Caki2 (cell line): ENCODE measurements at regions not wholly inside any gene's neighbourhood (a gene's known extent, or its start where the extent isn't known, plus 50 kb on each side); places are given as distances from the start of the nearest gene placed in this dataset.

Experiments used
- DNase-seq: peaks from one replicate; pipeline ENCODE4 v3.0.0-alpha.2; 2015; ENCODE audit warnings: low read depth
- in situ Hi-C: cut with HindIII; loops from 2 replicates; pipeline ENCODE4 v1.10.0; 2016; ENCODE audit warnings: low sequenced_read_pairs, low pct_unique_long_range_greater_than_20kb, mixed read lengths

DNA sequence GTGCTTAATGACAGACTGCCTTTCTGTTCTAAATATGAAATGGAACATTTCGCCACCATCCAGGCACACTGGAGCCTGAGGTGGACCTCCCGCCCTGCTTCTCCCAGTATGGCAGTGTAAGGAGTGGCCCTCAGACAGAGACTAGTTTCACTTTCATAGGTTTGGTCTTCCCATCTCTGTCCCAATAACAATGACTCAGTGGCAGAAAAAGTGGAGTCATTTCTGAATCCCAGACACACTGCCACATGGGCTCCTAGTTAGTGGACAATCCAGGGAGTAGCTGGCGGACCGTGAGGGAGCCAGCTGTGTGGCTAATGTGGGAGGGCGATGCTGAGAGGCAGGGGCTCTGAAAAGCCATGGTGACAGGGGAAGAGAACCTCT lies 95.6 kb upstream of the TSPAN2 start:
- DNase-seq = peak; percentile 45
- in situ Hi-C loops = no loop called here

DNA sequence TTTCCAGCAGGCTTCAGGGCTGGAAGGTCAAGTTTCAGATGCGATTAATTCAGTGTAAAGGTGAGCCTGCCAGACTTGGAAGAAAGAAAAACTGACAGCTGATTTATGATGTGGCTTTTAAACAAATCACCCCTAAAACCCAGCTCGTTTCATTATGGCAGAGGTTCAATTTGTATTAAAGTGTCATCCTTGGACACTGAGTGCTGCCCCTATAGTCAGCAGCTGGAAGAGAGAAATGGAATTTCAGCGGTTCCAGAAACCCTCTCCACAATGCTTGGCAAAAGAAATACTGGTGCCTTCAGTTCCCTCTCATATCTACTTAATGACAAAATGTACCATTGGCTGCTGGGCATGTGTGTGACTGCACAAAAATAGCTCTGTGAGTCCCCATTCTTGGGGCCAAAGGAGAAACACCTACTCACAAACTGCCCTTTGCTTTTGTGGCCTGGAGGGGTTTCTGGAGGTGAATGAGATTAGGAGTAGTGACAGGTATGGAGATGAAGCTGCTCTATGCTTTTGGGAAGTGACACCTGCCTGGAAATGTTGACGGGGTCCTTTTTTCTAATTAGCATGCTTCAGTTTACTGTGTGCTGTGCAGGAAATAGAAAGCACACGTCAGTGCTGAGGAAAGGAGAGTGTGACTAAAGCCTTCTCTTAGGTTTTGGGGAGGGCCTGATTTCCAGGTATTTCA lies 95.1 kb upstream of the TSPAN2 start:
- no peak for DNase-seq
- in situ Hi-C loops = no loop called here

DNA sequence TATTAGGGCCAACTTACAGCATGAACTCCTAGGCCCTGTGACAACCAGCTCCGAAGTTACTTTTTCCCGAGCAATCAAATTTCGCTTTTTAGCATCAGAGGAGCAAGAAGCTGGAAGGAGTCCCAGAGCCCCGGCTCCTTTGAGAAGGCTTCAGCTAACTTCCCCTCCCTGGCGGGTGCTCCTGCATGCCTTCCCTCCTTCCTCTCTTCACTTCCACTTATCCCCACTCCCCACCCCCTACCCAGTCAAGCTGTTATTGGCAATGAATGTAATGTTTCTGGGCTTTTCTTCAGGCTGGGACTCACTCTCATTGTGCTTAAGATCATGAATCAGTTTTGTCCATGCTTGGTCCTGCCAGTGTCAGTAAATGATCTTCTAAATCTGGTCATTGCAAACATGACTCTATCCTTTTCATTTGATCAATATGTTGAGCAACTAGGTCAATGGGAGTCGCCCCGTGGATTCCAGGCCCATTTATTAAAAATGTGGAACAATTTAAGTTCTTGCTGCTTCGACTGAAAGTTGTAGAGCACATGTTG lies 94.5 kb upstream of the TSPAN2 start:
- no peak for DNase-seq
- in situ Hi-C loops = no loop called here

DNA sequence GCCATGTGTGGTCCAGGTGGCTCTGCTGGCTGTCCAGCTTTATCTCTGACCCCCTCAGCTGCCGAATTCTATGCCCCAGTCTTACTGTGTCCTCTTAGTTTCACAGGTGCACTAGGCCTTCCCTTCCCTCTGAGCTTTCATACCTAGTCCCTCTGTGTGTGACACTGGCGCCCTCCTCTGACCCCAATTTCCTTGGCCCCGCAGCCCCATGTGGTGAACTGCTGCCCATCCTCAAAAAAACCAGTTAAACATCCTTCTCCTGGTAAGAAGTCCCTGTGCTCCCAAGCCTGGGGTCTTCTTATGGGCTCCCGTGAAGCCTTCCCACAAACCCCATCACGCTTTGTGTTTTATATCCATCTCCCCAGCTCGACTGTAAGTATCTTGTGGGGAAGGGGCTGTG lies 93.9 kb upstream of the TSPAN2 start:
- in situ Hi-C loops = no loop called here

DNA sequence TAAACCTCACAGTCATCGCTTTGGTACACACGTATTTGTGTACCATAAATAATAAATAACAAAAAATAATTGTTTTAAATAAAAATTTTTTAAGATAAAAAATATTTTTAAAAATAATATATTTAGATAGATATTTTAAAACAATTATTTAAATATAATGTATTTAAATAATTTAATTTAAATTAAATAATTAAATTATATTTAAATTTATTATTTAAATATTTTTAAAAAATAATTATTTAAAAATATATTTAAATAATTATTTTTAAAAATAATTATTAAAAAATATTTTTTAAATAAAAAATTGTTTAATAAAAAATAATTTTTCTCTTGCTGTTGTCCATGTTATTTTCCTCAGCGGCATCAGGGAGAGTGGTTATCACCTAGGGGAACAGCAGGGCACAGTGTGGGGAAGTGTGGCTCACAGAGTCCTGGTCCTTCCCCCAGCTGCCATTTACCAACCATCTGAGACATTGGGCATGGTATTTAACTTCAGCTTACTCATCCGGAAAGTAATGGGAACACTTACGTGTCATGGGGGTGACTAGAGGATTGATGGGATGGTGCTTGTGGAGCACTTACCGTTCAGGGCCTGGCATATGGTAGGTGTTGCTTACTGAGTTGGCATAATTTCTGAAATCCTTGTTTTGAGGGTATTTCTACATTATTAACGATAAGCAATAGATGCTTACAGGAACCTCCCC lies 92.9 kb upstream of the TSPAN2 start:
- in situ Hi-C loops = no loop called here
- peak; percentile 66 for DNase-seq

More for the DNA sequence above, 93.9 kb upstream of the TSPAN2 start:
- DNase-seq = no peak

DNA sequence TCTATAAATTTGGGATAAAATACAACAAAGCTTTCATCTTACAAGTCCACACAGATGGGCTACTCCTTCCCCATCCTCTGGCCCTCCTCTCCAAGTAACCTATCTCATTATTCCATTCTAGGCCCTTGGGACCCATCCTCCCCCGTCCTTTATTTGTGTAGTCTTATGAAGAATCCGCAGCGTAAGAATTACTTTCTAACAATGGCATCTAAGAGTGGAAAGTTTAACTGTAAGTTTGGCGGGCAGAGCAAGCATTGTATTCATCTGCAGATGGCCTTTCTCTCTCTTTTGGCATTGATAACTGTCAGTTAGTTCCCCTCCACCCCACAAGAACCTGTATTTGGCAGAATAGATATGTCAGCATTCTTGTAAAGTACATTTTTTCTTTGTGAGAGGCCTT lies 91.9 kb upstream of the TSPAN2 start:
- DNase-seq = no peak
- in situ Hi-C loops = no loop called here

DNA sequence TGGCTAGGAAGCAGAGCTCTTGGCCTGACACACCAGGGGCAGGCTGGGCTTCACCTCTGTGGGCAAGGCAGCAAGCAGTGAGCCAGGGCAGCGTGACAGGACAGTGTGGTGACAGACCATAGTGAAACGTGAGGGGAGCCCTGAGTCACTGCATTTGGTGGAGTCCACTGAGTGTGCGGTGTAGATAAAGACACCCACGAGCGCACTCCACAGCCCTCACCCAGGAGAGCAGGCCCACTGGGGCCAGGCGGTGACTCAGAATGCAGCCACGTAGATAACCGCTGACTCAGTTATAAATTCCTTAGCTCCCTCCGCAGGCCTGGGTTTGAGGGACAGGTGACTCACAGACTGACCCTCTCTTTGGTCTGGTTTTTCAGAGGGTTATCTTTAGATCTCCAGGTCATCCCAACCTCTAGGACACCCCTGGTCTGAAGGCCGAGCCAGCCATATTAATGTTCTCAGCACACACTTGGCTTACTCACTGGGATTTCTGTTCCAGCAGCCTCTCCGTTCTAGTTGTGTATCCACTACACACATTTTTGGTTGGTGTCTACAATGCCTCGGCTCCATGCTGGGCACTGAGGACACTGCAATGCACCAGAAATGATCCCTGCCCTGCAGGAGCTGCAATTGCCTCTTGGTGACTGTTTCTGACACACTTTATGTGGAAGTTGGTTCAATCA lies 90.2 kb upstream of the TSPAN2 start:
- DNase-seq = peak; percentile 93
- in situ Hi-C loops = no loop called here

DNA sequence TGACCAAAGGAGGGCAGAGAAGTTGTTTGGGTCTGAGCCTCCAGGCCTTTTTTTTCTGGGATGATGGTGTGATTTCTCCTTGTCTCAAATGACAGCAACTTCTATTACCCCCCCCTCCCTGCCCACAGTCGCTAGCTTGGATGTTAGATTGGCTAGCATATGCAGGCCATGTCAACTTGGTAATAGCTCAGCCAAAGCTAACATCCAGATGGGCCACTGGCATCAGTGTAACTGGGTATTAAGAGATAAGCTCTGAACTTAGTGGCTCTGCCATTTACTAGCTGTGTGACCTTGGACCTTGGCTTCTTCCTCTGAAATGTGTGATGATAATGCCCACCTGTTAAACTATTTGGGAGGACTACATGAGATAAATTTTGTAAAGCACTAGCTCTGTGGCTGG lies 86.9 kb upstream of the TSPAN2 start:
- in situ Hi-C loops = no loop called here
- DNase-seq = no peak

DNA sequence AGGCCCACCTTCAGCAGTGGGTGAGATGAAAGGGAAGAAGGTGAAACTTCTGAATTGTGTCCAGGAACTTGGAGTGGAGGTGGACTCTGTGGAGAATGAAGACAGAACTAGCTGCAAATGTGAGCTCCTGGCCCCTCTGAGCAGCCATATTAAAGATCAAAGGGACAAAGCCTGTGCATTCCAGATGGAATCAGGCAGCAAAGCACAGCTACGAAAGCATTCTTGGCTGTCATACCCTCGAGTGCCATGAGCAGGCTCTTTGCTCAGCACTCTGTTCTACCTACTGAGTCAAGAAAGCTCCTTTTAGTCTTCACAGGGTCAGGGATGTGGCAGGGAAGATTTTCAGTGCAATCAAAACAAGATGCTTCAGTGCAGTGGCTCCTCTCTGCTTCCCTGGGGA lies 86.3 kb upstream of the TSPAN2 start:
- no peak for DNase-seq
- in situ Hi-C loops = no loop called here

DNA sequence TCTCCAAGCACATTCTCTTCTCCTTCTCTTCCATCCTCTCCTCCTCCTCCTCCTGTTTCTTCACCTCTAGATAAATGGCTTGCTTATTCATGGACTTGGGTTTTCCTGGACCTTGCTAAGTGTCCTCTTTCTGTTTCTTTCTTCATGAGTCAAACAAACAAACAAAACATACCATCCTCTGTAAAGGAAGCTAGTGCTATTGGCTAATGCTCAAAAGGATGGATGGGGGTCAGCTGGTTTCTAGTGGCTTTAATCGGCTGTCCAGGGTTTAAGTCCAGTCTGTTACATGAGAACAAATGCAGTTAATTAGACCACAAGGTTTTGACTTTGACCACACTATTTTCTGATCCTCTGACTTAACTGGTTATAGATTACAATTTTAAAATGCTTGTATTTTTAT lies 83.8 kb upstream of the TSPAN2 start:
- no peak for DNase-seq

DNA sequence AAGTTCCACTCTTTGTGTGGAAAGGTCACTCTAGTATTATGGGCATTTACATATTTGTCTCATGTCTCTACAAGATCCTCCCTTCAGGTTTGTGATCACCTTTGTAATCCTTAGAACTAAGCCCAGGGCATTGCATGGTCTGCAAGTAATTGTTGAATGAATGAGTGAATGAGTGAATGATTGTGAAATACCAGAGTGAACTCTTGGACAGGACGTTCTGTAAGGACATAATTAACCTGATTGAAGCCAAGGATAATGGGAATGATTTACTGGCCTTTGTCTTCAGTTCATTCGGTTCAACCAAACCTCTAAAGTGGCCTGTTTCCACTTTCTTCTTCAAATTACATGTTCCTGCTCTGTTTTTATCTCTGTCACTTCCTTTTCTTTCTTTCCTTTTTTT lies 83.0 kb upstream of the TSPAN2 start:
- no peak for DNase-seq
- in situ Hi-C loops = no loop called here

More for the DNA sequence above, 83.8 kb upstream of the TSPAN2 start:
- in situ Hi-C loops = no loop called here

DNA sequence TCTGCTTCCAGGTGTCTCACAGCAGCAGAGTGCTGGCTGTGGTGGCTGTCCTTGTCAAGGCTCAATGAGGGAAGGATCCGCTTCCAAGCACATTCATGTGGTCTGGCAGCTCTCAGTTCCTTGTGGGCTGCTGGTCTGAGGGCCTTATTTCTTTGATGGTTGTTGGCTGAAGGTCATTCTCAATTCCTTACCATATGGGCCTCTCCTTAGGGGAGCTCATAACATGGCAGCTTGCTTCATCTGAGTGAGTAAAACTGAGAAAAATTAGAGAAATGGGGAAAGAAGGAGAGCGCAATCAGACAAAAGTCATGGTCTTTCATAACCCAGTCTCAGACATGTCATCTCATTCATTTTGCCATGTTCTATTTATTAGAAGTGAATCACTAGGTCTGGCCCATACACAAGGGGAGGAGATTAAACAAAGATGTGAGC lies 81.7 kb upstream of the TSPAN2 start:
- in situ Hi-C loops = no loop called here
- no peak for DNase-seq

DNA sequence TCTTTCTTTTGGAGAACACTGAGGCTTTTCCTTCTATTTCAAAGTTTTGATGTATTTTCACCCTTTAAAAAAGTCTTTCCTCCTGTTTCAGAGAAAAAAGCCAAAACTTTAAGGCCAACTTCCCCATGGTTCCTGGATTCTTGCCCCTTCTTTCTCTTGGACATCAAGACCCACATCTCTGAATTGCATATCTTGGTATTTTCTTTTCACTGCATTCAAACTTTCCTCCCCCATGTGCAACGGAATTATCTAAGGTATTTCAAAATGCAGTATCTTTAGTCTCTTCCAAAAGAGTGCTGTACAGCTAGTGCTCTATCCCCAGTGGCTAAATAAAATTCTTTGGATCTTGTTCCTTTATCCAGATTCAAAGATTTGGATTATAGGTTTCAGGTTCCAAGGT lies 81.1 kb upstream of the TSPAN2 start:
- in situ Hi-C loops = no loop called here
- no peak for DNase-seq

DNA sequence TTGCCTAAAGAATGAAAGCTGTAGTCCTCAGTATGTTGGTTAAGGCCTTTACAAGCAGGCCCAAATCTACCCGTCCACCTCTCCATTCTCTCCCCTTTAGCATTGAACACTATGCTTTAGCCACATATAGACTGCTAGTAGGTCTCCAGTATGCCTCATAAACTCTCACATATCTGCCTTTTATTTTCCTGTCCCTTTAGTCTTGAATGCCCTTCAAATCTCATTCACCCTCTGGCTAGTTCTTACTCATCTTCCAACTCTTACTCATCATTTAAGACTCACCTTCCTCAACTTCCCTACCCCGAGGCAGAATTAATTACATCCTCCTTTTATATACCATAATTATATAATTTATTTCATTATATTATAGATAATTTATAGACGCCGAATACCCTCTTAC lies 78.7 kb upstream of the TSPAN2 start:
- in situ Hi-C loops = no loop called here
- DNase-seq = no peak

DNA sequence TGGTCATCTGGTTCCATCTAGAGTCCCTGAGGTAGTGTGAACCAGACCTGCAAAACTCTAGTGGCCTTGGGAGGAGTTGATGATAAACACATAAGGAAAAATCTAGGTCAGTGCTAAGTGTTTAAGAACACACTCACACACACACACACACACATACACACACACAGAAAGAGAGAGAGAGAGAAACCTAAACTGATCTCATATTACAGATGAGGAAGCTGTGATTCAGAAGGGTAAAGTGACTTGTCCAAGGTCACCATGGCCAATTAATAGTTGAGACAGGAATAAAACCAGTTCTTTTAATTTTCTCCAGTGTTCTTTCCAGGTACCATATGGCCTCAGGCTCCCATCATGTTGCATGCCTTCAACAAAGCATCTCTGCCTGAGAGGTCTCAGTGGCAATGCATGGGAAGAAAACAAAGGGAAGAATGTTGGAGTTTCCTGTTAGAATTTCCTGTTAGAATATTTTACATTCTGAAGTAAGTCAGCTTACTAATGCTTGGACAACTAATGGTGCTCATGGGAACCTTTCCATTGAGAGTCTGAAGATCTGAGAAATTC lies 77.3 kb upstream of the TSPAN2 start:
- in situ Hi-C loops = no loop called here
- no peak for DNase-seq

DNA sequence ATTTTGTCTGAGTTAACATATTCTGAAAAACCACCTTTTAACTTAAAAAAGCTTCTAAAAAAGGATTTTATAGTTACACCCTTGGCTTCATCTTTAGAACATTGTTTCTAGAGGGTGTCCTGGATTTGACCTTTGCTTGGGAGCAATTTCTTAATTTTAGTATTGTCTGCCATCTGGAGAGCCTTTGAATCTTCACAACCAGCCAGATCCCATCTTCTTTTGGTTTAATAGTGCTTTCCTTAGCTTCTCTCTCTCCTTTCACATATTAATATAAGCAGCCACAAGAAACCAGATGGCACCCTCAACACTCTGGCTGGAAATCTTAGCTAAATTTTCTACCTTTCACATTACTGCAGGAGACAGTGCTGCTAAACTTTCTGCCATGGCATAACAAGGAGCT lies 76.5 kb upstream of the TSPAN2 start:
- in situ Hi-C loops = no loop called here
- DNase-seq = no peak

DNA sequence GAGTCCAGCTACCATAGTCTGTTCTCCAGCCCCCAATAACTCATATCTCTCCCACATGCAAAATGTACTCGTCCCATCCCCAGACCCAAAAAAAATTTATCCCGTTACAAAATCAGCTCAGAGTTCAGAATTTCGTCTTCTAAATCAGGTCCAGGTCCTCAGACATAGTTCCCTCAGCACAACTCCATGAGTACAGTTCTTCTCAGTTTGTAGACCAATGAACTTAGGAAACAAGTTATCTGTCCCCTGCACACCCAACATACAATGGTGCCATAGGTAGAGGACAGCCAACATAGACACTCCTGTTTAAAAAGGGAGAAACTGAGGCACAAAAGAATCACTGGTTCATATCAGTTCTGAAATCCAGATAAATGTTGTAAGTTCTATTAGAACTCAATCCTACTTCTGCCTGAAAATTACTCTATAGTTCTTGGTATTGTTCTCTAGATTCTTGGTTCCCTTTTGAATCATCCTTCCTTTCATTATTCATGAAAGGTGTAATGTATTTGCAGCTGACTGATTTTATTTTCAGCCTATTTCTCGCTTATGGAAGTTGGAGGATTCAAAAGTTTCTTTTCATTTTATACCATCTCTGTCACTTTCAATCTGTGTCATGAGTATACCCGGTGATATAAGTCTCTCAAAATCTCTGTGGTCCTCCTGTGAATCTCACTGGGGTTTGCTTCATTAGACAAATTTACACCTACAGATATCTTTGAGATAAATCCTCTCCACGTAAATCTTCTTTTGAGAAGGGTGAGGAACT lies 75.8 kb upstream of the TSPAN2 start:
- in situ Hi-C loops = no loop called here
- DNase-seq = no peak

DNA sequence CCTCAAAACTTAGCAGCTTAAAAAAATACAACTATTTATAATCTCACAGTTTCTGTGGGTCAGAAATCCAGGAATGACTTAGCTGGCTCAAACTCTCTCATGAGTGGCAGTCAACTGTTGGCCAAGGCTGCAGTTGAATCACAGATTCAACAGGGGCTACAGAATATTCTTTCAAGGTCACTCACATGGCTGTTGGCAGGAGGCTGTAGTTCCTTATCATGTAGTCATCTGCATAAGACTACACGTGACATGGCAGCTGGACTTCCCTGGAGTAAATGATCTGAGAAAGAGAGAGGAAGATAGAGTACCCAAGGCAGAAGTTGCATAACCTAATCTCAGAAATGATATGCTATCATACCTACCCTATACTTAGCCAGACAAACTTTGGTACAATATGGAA lies 75.2 kb upstream of the TSPAN2 start:
- no peak for DNase-seq
- in situ Hi-C loops = no loop called here
